Loucy (cell line): ENCODE measurements at regions not wholly inside any gene's neighbourhood (a gene's known extent, or its start where the extent isn't known, plus 50 kb on each side); places are given as distances from the start of the nearest gene placed in this dataset.

Source experiments
- H2AFZ ChIP-seq: fragments of 200-600 bp; sonication (generic); 2 replicates; pipeline ENCODE4 v1.6.0; 2016; ENCODE audit warnings: antibody characterized with exemption, mild to moderate bottlenecking, low read length, moderate library complexity
- H3F3A ChIP-seq: fragments of 200-600 bp; 2 replicates; pipeline ENCODE4 v1.6.0; 2016; ENCODE audit warnings: antibody characterized with exemption, low read depth, mild to moderate bottlenecking
- H3K27me3 ChIP-seq: fragments of 200-600 bp; sonication (generic); 2 replicates; pipeline ENCODE4 v1.6.1; 2014; ENCODE audit warnings: low read length, mild to moderate bottlenecking; ENCODE audit not compliant: insufficient read depth, poor library complexity, severe bottlenecking
- H3K36me3 ChIP-seq: fragments of 200-600 bp; sonication (generic); 2 replicates; pipeline ENCODE4 v1.6.1; 2016; ENCODE audit warnings: low read length; ENCODE audit not compliant: insufficient read depth
- H3K4me1 ChIP-seq: fragments of 200-600 bp; sonication (generic); 2 replicates; pipeline ENCODE4 v1.5.1; 2014; ENCODE audit warnings: low read length, mild to moderate bottlenecking; ENCODE audit not compliant: insufficient read depth, poor library complexity, severe bottlenecking
- H3K4me2 ChIP-seq: fragments of 200-600 bp; sonication (generic); 2 replicates; pipeline ENCODE4 v1.6.0; 2014; ENCODE audit warnings: antibody characterized with exemption, low read length, low read depth, mild to moderate bottlenecking; ENCODE audit not compliant: poor library complexity, severe bottlenecking
- H3K4me3 ChIP-seq: fragments of 200-600 bp; sonication (generic); 2 replicates; pipeline ENCODE4 v1.5.1; 2014; ENCODE audit warnings: low read length, mild to moderate bottlenecking, mixed read lengths; ENCODE audit not compliant: poor library complexity, severe bottlenecking
- H3K79me2 ChIP-seq: fragments of 200-600 bp; sonication (generic); 2 replicates; pipeline ENCODE4 v1.6.1; 2014; ENCODE audit warnings: low read length; ENCODE audit not compliant: insufficient read depth
- H3K9ac ChIP-seq: fragments of 200-600 bp; sonication (generic); 2 replicates; pipeline ENCODE4 v1.6.0; 2014; ENCODE audit warnings: mild to moderate bottlenecking, low read depth, low read length, moderate library complexity; ENCODE audit not compliant: poor library complexity, severe bottlenecking
- H3K9me2 ChIP-seq: fragments of 200-600 bp; sonication (generic); replicated peaks from 2 replicates; pipeline ENCODE4 v1.6.1; 2016; ENCODE audit warnings: low read depth, low read length, mixed read lengths
- H3K9me3 ChIP-seq: fragments of 200-600 bp; sonication (generic); 2 replicates; pipeline ENCODE4 v1.6.1; 2014; ENCODE audit warnings: mild to moderate bottlenecking, antibody characterized with exemption, low read length, low read depth; ENCODE audit not compliant: insufficient read depth
- H4K20me1 ChIP-seq: fragments of 200-600 bp; sonication (generic); 2 replicates; pipeline ENCODE4 v1.6.0; 2014; ENCODE audit warnings: antibody characterized with exemption, low read length, mild to moderate bottlenecking; ENCODE audit not compliant: insufficient read depth, poor library complexity, severe bottlenecking
- EZH2phosphoT487 ChIP-seq: fragments of 200-600 bp; IDR thresholded peaks from 2 replicates; pipeline ENCODE4 v1.6.1; 2018; ENCODE audit warnings: antibody characterized with exemption, mild to moderate bottlenecking, moderate library complexity, borderline replicate concordance
- TF ChIP-seq, protein P1 (sequence below): fragments of 200-600 bp; sonication (generic); conservative IDR thresholded peaks from 2 replicates; pipeline ENCODE4 v1.5.1; 2014; ENCODE audit warnings: mild to moderate bottlenecking, antibody characterized with exemption, low read length

GRCh38 chr7:12080006-12080405 lies 131.1 kb upstream of the TMEM106B start:
- no peaks in the 10 kb centered on the region for H3K36me3 ChIP-seq
- H3K4me3 ChIP-seq = no peak overlapping the region
- no peaks in the 10 kb centered on the region for H3K9me2 ChIP-seq
- no peaks in the 10 kb centered on the region for H3K9me3 ChIP-seq
- TF ChIP-seq, protein P1, sequence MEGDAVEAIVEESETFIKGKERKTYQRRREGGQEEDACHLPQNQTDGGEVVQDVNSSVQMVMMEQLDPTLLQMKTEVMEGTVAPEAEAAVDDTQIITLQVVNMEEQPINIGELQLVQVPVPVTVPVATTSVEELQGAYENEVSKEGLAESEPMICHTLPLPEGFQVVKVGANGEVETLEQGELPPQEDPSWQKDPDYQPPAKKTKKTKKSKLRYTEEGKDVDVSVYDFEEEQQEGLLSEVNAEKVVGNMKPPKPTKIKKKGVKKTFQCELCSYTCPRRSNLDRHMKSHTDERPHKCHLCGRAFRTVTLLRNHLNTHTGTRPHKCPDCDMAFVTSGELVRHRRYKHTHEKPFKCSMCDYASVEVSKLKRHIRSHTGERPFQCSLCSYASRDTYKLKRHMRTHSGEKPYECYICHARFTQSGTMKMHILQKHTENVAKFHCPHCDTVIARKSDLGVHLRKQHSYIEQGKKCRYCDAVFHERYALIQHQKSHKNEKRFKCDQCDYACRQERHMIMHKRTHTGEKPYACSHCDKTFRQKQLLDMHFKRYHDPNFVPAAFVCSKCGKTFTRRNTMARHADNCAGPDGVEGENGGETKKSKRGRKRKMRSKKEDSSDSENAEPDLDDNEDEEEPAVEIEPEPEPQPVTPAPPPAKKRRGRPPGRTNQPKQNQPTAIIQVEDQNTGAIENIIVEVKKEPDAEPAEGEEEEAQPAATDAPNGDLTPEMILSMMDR = no peak
- no peak for TF ChIP-seq EZH2phosphoT487
- no peak overlapping the region for H3K4me2 ChIP-seq
- H3K27me3 ChIP-seq = no peaks in the 10 kb centered on the region
- H3K79me2 ChIP-seq = no peaks in the 10 kb centered on the region
- no peaks in the 10 kb centered on the region for H4K20me1 ChIP-seq
- H3K4me1 ChIP-seq = no peaks in the 10 kb centered on the region
- no peak overlapping the region for H2AFZ ChIP-seq
- no peak overlapping the region for H3K9ac ChIP-seq
- H3F3A ChIP-seq = no peaks in the 10 kb centered on the region

GRCh38 chr7:12085516-12085915 lies 125.6 kb upstream of the TMEM106B start:
- Histone ChIP-seq H3K4me2 (no peak overlapping the region), H3K4me1 (no peaks in the 10 kb centered on the region), H2AFZ (no peak overlapping the region), H3K36me3 (no peaks in the 10 kb centered on the region), H3K79me2 (no peaks in the 10 kb centered on the region), H3K4me3 (no peak overlapping the region), H4K20me1 (no peaks in the 10 kb centered on the region), H3F3A (no peaks in the 10 kb centered on the region), H3K9me3 (no peaks in the 10 kb centered on the region), H3K9ac (no peak overlapping the region), H3K9me2 (0 out of 2 replicates have a peak, but pooled peaks cover 5% of the 10 kb centered on the region), H3K27me3 (no peaks in the 10 kb centered on the region)
- TF ChIP-seq, protein P1 = no peak
- no peak for TF ChIP-seq EZH2phosphoT487

- Histone ChIP-seq H3K4me2 (no peak overlapping the region), H3K9ac (no peak overlapping the region), H4K20me1 (no peaks in the 10 kb centered on the region), H3K36me3 (no peaks in the 10 kb centered on the region), H3K4me1 (no peaks in the 10 kb centered on the region), H3K27me3 (no peaks in the 10 kb centered on the region), H2AFZ (no peak overlapping the region), H3K4me3 (no peak overlapping the region), H3F3A (no peaks in the 10 kb centered on the region), H3K9me2 (0 out of 2 replicates have a peak, but pooled peaks cover 5% of the 10 kb centered on the region), H3K79me2 (no peaks in the 10 kb centered on the region), H3K9me3 (no peaks in the 10 kb centered on the region)
- no peak for TF ChIP-seq EZH2phosphoT487
- TF ChIP-seq, protein P1 = no peak
These were observed 120.9 kb upstream of the TMEM106B start for GRCh38 chr7:12089951-12090756.
